ENCODE measurements at regions not wholly inside any gene's neighbourhood (a gene's known extent, or its start where the extent isn't known, plus 50 kb on each side); places are given as distances from the start of the nearest gene placed in this dataset.

DNA sequence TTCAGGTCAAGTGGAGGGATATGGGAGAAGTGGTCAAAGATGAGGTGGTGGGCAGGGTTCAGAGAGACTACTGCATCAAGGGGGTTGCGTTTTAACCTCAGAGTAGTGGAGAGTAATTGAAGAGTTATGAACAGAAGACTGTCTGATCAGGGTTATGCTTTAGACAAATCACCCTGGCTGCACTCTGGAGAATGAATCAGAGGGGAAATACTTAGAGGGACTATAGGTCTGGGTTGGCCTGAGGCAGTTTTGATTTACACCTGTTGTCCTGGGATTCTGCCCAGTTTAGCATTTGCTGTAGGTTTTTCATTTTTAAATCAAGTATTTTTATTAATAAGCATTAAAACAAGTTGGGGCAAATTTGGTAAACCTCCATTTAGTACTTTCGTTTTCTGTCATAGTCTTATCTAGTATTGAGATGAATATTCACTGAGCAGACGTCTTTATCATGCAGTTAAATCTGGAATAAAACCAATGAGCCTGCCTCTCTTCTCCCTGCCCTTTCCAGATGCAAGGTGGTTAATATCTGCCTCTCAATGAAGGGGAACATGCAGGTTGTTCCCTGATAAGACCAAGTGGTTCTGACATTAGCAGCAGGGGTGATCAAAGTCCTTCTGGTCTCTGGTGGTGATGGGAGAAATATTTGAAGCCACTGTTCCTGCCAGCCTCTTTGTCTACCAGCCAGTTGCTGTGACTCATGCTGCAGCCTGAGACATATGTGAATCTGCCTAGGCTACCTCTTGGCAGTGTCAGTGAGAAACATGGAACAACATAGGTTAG, 116.0 kb upstream of the RPS6KA3 start:
- TF ChIP-seq, protein P1, sequence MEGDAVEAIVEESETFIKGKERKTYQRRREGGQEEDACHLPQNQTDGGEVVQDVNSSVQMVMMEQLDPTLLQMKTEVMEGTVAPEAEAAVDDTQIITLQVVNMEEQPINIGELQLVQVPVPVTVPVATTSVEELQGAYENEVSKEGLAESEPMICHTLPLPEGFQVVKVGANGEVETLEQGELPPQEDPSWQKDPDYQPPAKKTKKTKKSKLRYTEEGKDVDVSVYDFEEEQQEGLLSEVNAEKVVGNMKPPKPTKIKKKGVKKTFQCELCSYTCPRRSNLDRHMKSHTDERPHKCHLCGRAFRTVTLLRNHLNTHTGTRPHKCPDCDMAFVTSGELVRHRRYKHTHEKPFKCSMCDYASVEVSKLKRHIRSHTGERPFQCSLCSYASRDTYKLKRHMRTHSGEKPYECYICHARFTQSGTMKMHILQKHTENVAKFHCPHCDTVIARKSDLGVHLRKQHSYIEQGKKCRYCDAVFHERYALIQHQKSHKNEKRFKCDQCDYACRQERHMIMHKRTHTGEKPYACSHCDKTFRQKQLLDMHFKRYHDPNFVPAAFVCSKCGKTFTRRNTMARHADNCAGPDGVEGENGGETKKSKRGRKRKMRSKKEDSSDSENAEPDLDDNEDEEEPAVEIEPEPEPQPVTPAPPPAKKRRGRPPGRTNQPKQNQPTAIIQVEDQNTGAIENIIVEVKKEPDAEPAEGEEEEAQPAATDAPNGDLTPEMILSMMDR (IDR thresholded peaks at IDR 0.05), result no peak
- TF ChIP-seq POLR2A (IDR thresholded peaks at IDR 0.05), result no peak
